Middle frontal gyrus (tissue), 1 donor: ENCODE measurements at regions not wholly inside any gene's neighbourhood (a gene's known extent, or its start where the extent isn't known, plus 50 kb on each side); places are given as distances from the start of the nearest gene placed in this dataset.

Experiments used
- DNase-seq: peaks from one replicate; pipeline ENCODE4 v3.0.0-alpha.2; 2015; ENCODE audit warnings: low spot score; ENCODE audit errors: extremely low spot score

GRCh38 chr13:34001389-34001788 lies 183.4 kb downstream of the RFC3 start:
- no peak for DNase-seq

- DNase-seq, result no peak
Measured at GRCh38 chr13:34002141-34002540, 184.2 kb downstream of the RFC3 start.

- no peak for DNase-seq
Measured at GRCh38 chr13:34002924-34003323, 185.0 kb downstream of the RFC3 start.

- DNase-seq, result no peak
Measured at GRCh38 chr13:34003656-34004055, 185.7 kb downstream of the RFC3 start.

- DNase-seq, result no peak
Measured at GRCh38 chr13:34004676-34005075, 186.7 kb downstream of the RFC3 start.

GRCh38 chr13:34006011-34006410 lies 188.1 kb downstream of the RFC3 start:
- DNase-seq, result no peak

GRCh38 chr13:34011552-34012085 lies 193.7 kb downstream of the RFC3 start:
- no peak for DNase-seq

- DNase-seq, result no peak
Measured at GRCh38 chr13:34012382-34012781, 194.4 kb downstream of the RFC3 start.

GRCh38 chr13:34013061-34013460 lies 195.1 kb downstream of the RFC3 start:
- no peak for DNase-seq

- DNase-seq, result no peak
Measured at GRCh38 chr13:34017231-34017630, 199.3 kb downstream of the RFC3 start.

- no peak for DNase-seq
Measured at GRCh38 chr13:34019870-34020269, 201.9 kb downstream of the RFC3 start.

- DNase-seq, result no peak
Measured at GRCh38 chr13:34020388-34020787, 202.4 kb downstream of the RFC3 start.

GRCh38 chr13:34021619-34022018 lies 203.7 kb downstream of the RFC3 start:
- no peak for DNase-seq

GRCh38 chr13:34025746-34026145 lies 207.8 kb downstream of the RFC3 start:
- DNase-seq, result no peak

- no peak for DNase-seq
Measured at GRCh38 chr13:34026308-34026707, 208.4 kb downstream of the RFC3 start.

- DNase-seq, result no peak
Measured at GRCh38 chr13:34028496-34029442, 210.8 kb downstream of the RFC3 start.

GRCh38 chr13:34030782-34031181 lies 212.8 kb downstream of the RFC3 start:
- DNase-seq, result no peak

GRCh38 chr13:34031610-34032009 lies 213.7 kb downstream of the RFC3 start:
- no peak for DNase-seq

GRCh38 chr13:34034411-34034810 lies 216.5 kb downstream of the RFC3 start:
- DNase-seq, result no peak

GRCh38 chr13:34035178-34035577 lies 217.2 kb downstream of the RFC3 start:
- no peak for DNase-seq

GRCh38 chr13:34035676-34036325 lies 217.9 kb downstream of the RFC3 start:
- DNase-seq, result no peak
